Gastroesophageal sphincter (tissue), 4 donors: ENCODE measurements at regions not wholly inside any gene's neighbourhood (a gene's known extent, or its start where the extent isn't known, plus 50 kb on each side); places are given as distances from the start of the nearest gene placed in this dataset.

Experiments used
- ATAC-seq: fragments of 150-250 bp; one replicate; pipeline ENCODE4 v1.9.1; 2016; ENCODE audit warnings: mild to moderate bottlenecking, moderate library complexity
- H3K27ac ChIP-seq, 4 donors: fragments of 200-600 bp; sonication (generic) in 3 of 4; 1 replicate in 3 of 4; 2 replicates in 1 of 4; pipeline ENCODE4 v1.5.1; 2016 to 2019
- H3K27me3 ChIP-seq: fragments of 200-600 bp; sonication (generic); one replicate; pipeline ENCODE4 v1.5.1; 2019
- H3K36me3 ChIP-seq, 2 donors: fragments of 200-600 bp; sonication (generic); one replicate each; pipeline ENCODE4 v1.5.1; 2019; ENCODE audit warnings: control low read depth in 1 of 2
- H3K4me1 ChIP-seq, 3 donors: fragments of 200-600 bp; sonication (generic); 1 replicate in 2 of 3; 2 replicates in 1 of 3; pipeline ENCODE4 v1.5.1; 2016 to 2019; ENCODE audit warnings: control low read depth in 2 of 3
- H3K4me3 ChIP-seq, 2 donors: fragments of 200-600 bp; sonication (generic); one replicate each; pipeline ENCODE4 v1.5.1; 2019; ENCODE audit warnings: mild to moderate bottlenecking in 1 of 2, moderate library complexity in 1 of 2
- H3K9me3 ChIP-seq, 3 donors: fragments of 200-600 bp; sonication (generic); one replicate each; pipeline ENCODE4 v1.5.1; 2017 to 2019; ENCODE audit warnings: control low read depth in 2 of 3
- EP300 ChIP-seq: sonication (generic); formaldehyde crosslinking; IDR thresholded peaks from one replicate; pipeline ENCODE4 v1.6.1; 2017; ENCODE audit warnings: antibody characterized with exemption, mild to moderate bottlenecking
- POLR2A ChIP-seq, 2 donors: fragments of 450-650 bp; IDR thresholded peaks; one replicate each; pipeline ENCODE4 v1.6.1; 2017; ENCODE audit warnings: antibody characterized with exemption in 2 of 2, mild to moderate bottlenecking in 2 of 2, moderate library complexity in 1 of 2
- POLR2AphosphoS5 ChIP-seq: sonication (generic); formaldehyde crosslinking; IDR thresholded peaks from one replicate; pipeline ENCODE4 v1.6.1; 2017; ENCODE audit warnings: antibody characterized with exemption
- WGBS, 2 donors: methylation state at CpG; one replicate each; pipeline ENCODE4 v1.1.5; 2018; ENCODE audit warnings: low coverage in 1 of 2; 5-methylcytosine and 5-hydroxymethylcytosine counted together
- TF ChIP-seq, protein P1 (sequence below), 4 experiments: fragments of 200-600 bp in 2 of 4; fragments of 450-650 bp in 2 of 4; sonication (generic) in 1 of 4; IDR thresholded peaks; one replicate each; pipeline ENCODE4 v1.5.1; 2017 to 2019; ENCODE audit warnings: antibody characterized with exemption in 4 of 4, mild to moderate bottlenecking in 2 of 4, moderate library complexity in 2 of 4

DNA sequence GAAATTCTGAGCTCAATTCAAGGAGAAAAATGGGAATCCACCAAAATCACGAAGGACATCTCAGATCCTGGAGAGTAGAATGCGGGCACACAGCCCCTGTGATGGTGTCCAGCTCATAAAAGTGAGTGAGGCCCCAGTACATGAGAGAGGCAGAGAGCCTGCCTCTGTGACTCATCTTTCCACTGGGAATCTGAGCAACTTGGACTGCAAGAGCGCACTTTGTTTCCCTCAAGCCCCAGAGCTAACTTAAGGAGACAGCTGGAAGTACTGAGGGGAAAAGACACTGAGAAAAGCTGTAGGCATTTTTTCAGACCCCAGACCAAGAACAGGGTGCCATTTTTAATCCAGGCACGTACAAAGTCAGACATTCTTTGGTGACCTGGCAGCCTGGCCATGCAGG lies 273.7 kb downstream of the C11orf87 start:
- Histone ChIP-seq H3K27me3 (no peaks in the 10 kb centered on the region), H3K9me3 (peaks cover 0 to 42% (median 0%) of the 10 kb centered on the region in 3 donors), H3K27ac (no peak overlapping the region), H3K4me1 (no peaks in the 10 kb centered on the region), H3K36me3 (no peaks in the 10 kb centered on the region), H3K4me3 (no peak overlapping the region)
- TF ChIP-seq POLR2AphosphoS5 (no peak), EP300 (no peak), POLR2A (IDR thresholded peaks at IDR 0.05) (no peak)
- TF ChIP-seq, protein P1, sequence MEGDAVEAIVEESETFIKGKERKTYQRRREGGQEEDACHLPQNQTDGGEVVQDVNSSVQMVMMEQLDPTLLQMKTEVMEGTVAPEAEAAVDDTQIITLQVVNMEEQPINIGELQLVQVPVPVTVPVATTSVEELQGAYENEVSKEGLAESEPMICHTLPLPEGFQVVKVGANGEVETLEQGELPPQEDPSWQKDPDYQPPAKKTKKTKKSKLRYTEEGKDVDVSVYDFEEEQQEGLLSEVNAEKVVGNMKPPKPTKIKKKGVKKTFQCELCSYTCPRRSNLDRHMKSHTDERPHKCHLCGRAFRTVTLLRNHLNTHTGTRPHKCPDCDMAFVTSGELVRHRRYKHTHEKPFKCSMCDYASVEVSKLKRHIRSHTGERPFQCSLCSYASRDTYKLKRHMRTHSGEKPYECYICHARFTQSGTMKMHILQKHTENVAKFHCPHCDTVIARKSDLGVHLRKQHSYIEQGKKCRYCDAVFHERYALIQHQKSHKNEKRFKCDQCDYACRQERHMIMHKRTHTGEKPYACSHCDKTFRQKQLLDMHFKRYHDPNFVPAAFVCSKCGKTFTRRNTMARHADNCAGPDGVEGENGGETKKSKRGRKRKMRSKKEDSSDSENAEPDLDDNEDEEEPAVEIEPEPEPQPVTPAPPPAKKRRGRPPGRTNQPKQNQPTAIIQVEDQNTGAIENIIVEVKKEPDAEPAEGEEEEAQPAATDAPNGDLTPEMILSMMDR (IDR thresholded peaks at IDR 0.05): no peak
- 51 to 87% methylated on average over 3 to 4 of the region's 4 CpGs for WGBS, 2 donors
- no peak for ATAC-seq

DNA sequence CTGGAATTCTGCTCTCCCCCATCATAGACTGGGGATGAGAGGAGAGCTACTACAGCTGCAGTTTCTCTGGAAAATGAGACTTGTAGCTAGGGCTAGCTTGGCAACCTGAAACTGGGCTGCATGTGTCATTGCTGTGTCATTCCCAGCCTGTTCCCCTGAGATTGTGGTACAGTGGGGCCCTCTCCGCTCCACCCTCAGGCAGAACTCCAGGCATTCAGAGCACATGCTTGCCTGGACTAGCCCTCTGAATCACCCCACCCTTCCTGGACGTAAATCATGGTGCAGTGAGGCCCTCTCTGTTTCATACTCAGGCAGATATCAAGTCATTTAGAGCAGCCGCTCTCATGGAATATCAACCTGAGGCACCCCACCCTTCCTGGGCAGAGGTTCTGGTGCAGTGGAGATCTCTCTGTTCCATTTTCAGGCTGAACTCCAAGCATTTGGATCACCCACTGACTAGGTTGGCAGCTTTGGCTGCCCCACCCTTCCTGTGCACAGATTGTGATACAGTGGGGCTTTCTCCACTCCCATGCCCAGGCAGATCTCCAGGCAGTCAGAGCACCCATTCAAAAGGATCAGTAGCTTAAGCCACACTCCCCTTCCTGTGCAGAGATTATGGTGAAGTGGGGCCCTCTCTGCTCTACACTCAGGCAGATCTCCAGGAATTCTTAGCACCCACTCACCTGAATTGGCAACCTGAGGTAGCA lies 274.4 kb downstream of the C11orf87 start:
- Histone ChIP-seq H3K27ac (no peak overlapping the region), H3K4me1 (no peaks in the 10 kb centered on the region), H3K27me3 (no peaks in the 10 kb centered on the region), H3K36me3 (no peaks in the 10 kb centered on the region), H3K4me3 (no peak overlapping the region), H3K9me3 (peaks cover 0 to 42% (median 0%) of the 10 kb centered on the region in 3 donors)
- WGBS, 2 donors: 60 to 80% methylated on average over 1 to 3 of the region's 3 CpGs
- no peak for ATAC-seq
- TF ChIP-seq EP300 (no peak), POLR2AphosphoS5 (no peak), POLR2A (IDR thresholded peaks at IDR 0.05) (no peak)
- TF ChIP-seq, protein P1 (IDR thresholded peaks at IDR 0.05): no peak

DNA sequence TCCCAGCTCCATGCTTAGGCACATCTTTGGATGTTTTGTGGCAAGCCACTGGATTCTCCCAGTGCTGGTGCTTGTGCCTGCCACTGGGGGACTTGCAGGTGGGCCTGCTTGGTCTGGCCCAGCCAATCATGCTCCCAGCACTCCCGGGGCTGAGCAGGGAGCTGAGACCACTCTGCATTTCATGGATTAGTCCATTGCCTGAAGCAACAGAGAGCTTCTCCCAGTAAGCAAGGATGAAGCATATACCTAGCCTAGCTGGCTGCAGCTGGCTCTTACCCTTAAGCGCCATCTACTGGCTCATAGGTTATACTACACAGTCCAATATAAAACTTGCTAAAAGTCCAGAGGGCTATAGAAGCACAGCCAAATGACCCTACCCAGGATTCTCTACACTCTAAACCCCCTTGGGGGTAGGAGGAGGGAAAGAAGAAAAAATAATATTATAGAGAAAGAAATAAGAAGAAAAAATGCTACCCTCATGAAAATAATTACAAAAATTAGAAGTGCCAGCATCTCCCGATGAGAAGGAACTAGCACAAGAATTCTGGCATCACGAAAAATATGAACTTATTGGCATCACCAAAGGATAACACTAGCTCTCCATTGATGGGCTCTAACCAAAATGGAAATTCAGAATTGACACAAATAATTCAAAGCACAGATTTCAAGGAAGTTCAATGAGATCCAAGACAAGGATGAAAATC lies 275.3 kb downstream of the C11orf87 start:
- TF ChIP-seq, protein P1 (IDR thresholded peaks at IDR 0.05): peak in 3 of 4 experiments; percentile 23 to 54 (median 35)
- TF ChIP-seq EP300 (no peak), POLR2A (IDR thresholded peaks at IDR 0.05) (no peak)
- H3K4me3 ChIP-seq: no peak overlapping the region
- 49 to 89% methylated on average over 2 to 4 of the region's 4 CpGs for WGBS, 2 donors
- peaks cover 0 to 42% (median 0%) of the 10 kb centered on the region in 3 donors for H3K9me3 ChIP-seq
- H3K4me1 ChIP-seq: no peaks in the 10 kb centered on the region
- no peaks in the 10 kb centered on the region for H3K27me3 ChIP-seq
- ATAC-seq: no peak
- no peak overlapping the region for H3K27ac ChIP-seq
- no peaks in the 10 kb centered on the region for H3K36me3 ChIP-seq

DNA sequence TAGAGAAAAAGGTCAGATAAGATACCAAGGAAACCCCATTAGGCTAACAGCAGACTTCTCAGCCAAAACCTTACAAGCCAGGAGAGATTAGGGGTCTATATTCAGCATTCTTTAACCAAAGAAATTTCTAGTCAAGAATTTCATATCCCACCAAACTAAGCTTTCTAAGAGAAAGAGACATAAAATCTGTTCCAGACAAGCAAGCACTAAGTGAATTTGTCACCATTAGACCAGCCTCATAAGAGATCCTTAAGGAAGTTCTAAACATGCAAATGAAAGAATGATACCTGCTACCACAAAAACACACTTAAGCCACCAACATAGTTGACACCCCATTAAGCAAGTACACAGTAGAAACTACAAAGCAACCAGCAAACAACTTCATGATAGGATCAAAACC lies 276.2 kb downstream of the C11orf87 start:
- Histone ChIP-seq H3K27ac (no peak overlapping the region), H3K4me3 (no peak overlapping the region), H3K9me3 (peaks cover 0 to 42% (median 0%) of the 10 kb centered on the region in 3 donors), H3K27me3 (no peaks in the 10 kb centered on the region), H3K4me1 (no peaks in the 10 kb centered on the region), H3K36me3 (no peaks in the 10 kb centered on the region)
- no peak for ATAC-seq
- TF ChIP-seq POLR2A (IDR thresholded peaks at IDR 0.05) (no peak), EP300 (no peak), POLR2AphosphoS5 (no peak)
- TF ChIP-seq, protein P1 (IDR thresholded peaks at IDR 0.05): no peak

DNA sequence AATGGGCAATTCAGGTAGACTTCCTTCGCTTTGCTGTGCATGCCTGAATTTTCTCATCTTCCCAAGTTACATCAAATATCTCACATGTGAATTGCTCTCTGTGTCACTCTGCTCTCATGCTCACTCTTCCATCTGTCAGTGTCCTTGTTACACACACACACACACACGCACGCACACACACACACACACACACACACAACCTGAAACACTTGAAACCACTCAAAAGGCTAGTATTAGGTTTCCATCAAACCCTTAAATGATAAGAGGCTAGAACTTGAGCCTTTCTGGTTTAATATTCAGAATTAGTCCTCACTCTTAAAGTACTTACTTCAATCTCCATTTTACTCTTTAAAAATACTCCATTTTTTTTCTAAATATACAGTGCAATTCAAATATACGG lies 282.4 kb downstream of the C11orf87 start:
- Histone ChIP-seq H3K27me3 (no peaks in the 10 kb centered on the region), H3K4me3 (no peak overlapping the region), H3K36me3 (no peaks in the 10 kb centered on the region), H3K9me3 (no peaks in the 10 kb centered on the region), H3K27ac (no peak overlapping the region), H3K4me1 (no peaks in the 10 kb centered on the region)
- no peak for ATAC-seq
- TF ChIP-seq, protein P1 (IDR thresholded peaks at IDR 0.05): no peak
- no peak for TF ChIP-seq POLR2A (IDR thresholded peaks at IDR 0.05)
- no peak for TF ChIP-seq POLR2AphosphoS5
- TF ChIP-seq EP300: no peak
- 58 to 71% methylated on average over 4 of the region's 4 CpGs for WGBS, 2 donors
